Peyer's patch (tissue), 4 donors: ENCODE measurements at regions not wholly inside any gene's neighbourhood (a gene's known extent, or its start where the extent isn't known, plus 50 kb on each side); places are given as distances from the start of the nearest gene placed in this dataset.

Experiments
- DNase-seq, 3 donors: peaks; one replicate each; pipeline ENCODE4 v3.0.0-alpha.2; 2017 to 2019
- H3K27ac ChIP-seq, 4 donors: fragments of 200-600 bp; sonication (generic); one replicate each; pipeline ENCODE4 v1.5.1; 2016 to 2019
- H3K27me3 ChIP-seq, 2 donors: fragments of 200-600 bp; sonication (generic); one replicate each; pipeline ENCODE4 v1.5.1; 2019
- H3K36me3 ChIP-seq, 3 donors: fragments of 200-600 bp; sonication (generic); one replicate each; pipeline ENCODE4 v1.5.1; 2016 to 2019
- H3K4me1 ChIP-seq, 4 donors: fragments of 200-600 bp; sonication (generic); one replicate each; pipeline ENCODE4 v1.5.1; 2016 to 2019
- H3K4me3 ChIP-seq, 4 donors: fragments of 200-600 bp; sonication (generic); 1 replicate in 3 of 4; 2 replicates in 1 of 4; pipeline ENCODE4 v1.5.1; 2016 to 2019; ENCODE audit warnings: mild to moderate bottlenecking in 1 of 4
- H3K9me3 ChIP-seq, 4 donors: fragments of 200-600 bp; sonication (generic); one replicate each; pipeline ENCODE4 v1.5.1; 2016 to 2019; ENCODE audit warnings: mild to moderate bottlenecking in 1 of 4
- POLR2A ChIP-seq, 2 donors: fragments of 450-650 bp; IDR thresholded peaks; one replicate each; pipeline ENCODE4 v1.5.1; 2017; ENCODE audit warnings: antibody characterized with exemption in 2 of 2, mild to moderate bottlenecking in 2 of 2, moderate library complexity in 2 of 2
- TF ChIP-seq, protein P1 (sequence below), 6 experiments: fragments of 450-650 bp in 4 of 6; fragments of 200-600 bp in 2 of 6; sonication (generic) in 1 of 6; IDR thresholded peaks; one replicate each; pipeline ENCODE4 v1.5.1; 2017 to 2019; ENCODE audit warnings: antibody characterized with exemption in 6 of 6, mild to moderate bottlenecking in 3 of 6, moderate library complexity in 1 of 6

GRCh38 chr4:141448490-141448889 is 187.9 kb upstream of the IL15 start:
- TF ChIP-seq POLR2A (IDR thresholded peaks at IDR 0.05) = no peak
- TF ChIP-seq, protein P1, sequence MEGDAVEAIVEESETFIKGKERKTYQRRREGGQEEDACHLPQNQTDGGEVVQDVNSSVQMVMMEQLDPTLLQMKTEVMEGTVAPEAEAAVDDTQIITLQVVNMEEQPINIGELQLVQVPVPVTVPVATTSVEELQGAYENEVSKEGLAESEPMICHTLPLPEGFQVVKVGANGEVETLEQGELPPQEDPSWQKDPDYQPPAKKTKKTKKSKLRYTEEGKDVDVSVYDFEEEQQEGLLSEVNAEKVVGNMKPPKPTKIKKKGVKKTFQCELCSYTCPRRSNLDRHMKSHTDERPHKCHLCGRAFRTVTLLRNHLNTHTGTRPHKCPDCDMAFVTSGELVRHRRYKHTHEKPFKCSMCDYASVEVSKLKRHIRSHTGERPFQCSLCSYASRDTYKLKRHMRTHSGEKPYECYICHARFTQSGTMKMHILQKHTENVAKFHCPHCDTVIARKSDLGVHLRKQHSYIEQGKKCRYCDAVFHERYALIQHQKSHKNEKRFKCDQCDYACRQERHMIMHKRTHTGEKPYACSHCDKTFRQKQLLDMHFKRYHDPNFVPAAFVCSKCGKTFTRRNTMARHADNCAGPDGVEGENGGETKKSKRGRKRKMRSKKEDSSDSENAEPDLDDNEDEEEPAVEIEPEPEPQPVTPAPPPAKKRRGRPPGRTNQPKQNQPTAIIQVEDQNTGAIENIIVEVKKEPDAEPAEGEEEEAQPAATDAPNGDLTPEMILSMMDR (IDR thresholded peaks at IDR 0.05) = no peak
- H3K4me3 ChIP-seq = no peak overlapping the region
- no peaks in the 10 kb centered on the region for H3K9me3 ChIP-seq
- DNase-seq = no peak
- H3K36me3 ChIP-seq = no peaks in the 10 kb centered on the region
- H3K27ac ChIP-seq = no peak overlapping the region
- no peaks in the 10 kb centered on the region for H3K4me1 ChIP-seq
- no peaks in the 10 kb centered on the region for H3K27me3 ChIP-seq

- no peaks in the 10 kb centered on the region for H3K27me3 ChIP-seq
- H3K27ac ChIP-seq = no peak overlapping the region
- H3K36me3 ChIP-seq = no peaks in the 10 kb centered on the region
- no peak for TF ChIP-seq POLR2A (IDR thresholded peaks at IDR 0.05)
- TF ChIP-seq, protein P1 (IDR thresholded peaks at IDR 0.05) = no peak
- H3K9me3 ChIP-seq = no peaks in the 10 kb centered on the region
- no peaks in the 10 kb centered on the region for H3K4me1 ChIP-seq
- H3K4me3 ChIP-seq = no peak overlapping the region
- no peak for DNase-seq
Observed at GRCh38 chr4:141449927-141450326, 186.5 kb upstream of the IL15 start.

DNA sequence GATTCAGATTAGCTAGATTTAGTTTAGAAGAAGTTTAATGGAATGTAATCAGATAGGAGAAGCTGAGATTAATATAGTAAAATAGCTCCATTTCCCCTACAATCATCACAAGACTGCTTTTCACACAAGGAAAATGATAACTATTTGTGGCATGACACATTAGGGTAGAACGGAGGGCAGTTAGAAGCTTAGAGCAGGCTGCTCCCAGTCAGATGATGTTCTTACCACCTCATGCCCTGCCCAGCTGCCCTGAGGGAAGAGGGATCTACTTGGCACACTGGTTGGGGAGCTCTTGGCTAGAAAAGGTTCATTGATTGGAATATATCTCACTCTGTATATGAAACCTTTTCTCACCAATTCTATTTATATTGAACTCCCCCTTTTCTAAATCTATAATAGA is 180.7 kb upstream of the IL15 start:
- Histone ChIP-seq H3K4me3 (no peak overlapping the region), H3K9me3 (no peaks in the 10 kb centered on the region), H3K27me3 (no peaks in the 10 kb centered on the region), H3K27ac (no peak overlapping the region), H3K36me3 (no peaks in the 10 kb centered on the region), H3K4me1 (no peaks in the 10 kb centered on the region)
- DNase-seq = no peak
- no peak for TF ChIP-seq POLR2A (IDR thresholded peaks at IDR 0.05)
- TF ChIP-seq, protein P1 (IDR thresholded peaks at IDR 0.05) = no peak

- TF ChIP-seq, protein P1 (IDR thresholded peaks at IDR 0.05) = no peak
- TF ChIP-seq POLR2A (IDR thresholded peaks at IDR 0.05) = no peak
Observed at GRCh38 chr4:141457653-141458052, 178.7 kb upstream of the IL15 start.

GRCh38 chr4:141458501-141458900 is 177.9 kb upstream of the IL15 start:
- Histone ChIP-seq H3K4me3 (no peak overlapping the region), H3K4me1 (no peaks in the 10 kb centered on the region), H3K27me3 (no peaks in the 10 kb centered on the region), H3K9me3 (no peaks in the 10 kb centered on the region), H3K36me3 (no peaks in the 10 kb centered on the region), H3K27ac (no peak overlapping the region)
- no peak for DNase-seq
- TF ChIP-seq, protein P1 (IDR thresholded peaks at IDR 0.05) = no peak
- TF ChIP-seq POLR2A (IDR thresholded peaks at IDR 0.05) = no peak

More at GRCh38 chr4:141457653-141458052, 178.7 kb upstream of the IL15 start:
- no peaks in the 10 kb centered on the region for H3K9me3 ChIP-seq
- no peaks in the 10 kb centered on the region for H3K4me1 ChIP-seq
- no peak overlapping the region for H3K4me3 ChIP-seq
- no peaks in the 10 kb centered on the region for H3K36me3 ChIP-seq
- DNase-seq = no peak
- H3K27me3 ChIP-seq = no peaks in the 10 kb centered on the region
- H3K27ac ChIP-seq = no peak overlapping the region

DNA sequence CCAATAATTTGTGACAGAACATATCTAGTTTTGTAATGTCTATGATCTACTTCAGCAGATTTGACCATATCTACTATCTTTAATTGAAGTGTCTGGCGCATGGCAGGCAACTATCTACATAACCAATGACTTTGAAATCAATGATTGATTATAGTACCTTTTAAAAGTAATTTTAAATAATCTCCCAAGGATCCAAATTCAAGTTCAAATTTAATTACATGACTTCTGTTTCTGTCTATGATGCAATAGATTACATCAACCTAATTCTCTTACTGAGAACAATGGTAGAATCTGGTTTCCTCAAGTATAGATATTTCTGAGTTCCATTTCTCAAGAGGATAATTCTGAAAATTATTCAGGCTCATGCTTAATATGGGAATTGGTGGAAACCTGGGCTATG is 177.4 kb upstream of the IL15 start:
- Histone ChIP-seq H3K27ac (no peak overlapping the region), H3K4me3 (no peak overlapping the region), H3K27me3 (no peaks in the 10 kb centered on the region), H3K9me3 (no peaks in the 10 kb centered on the region), H3K36me3 (no peaks in the 10 kb centered on the region), H3K4me1 (no peaks in the 10 kb centered on the region)
- TF ChIP-seq, protein P1 (IDR thresholded peaks at IDR 0.05) = no peak
- TF ChIP-seq POLR2A (IDR thresholded peaks at IDR 0.05) = no peak
- no peak for DNase-seq
